ENCODE measurements at regions not wholly inside any gene's neighbourhood (a gene's known extent, or its start where the extent isn't known, plus 50 kb on each side); places are given as distances from the start of the nearest gene placed in this dataset.

GRCh38 chr4:53800741-53801140 is 209.5 kb upstream of the LNX1 start:
- Mint-ChIP-seq H3K4me1 (peaks cover 8% of the 10 kb centered on the region), H3K27ac (no peak overlapping the region), H3K27me3 (ENCODE audit: low read depth, poor library complexity) (peaks cover 5% of the 10 kb centered on the region), H3K9me3 (no peaks in the 10 kb centered on the region), H3K4me3 (no peak overlapping the region), H3K36me3 (ENCODE audit: low read depth) (no peaks in the 10 kb centered on the region)
- DNase-seq, result no peak
- TF ChIP-seq CTCF (IDR thresholded peaks at IDR 0.05), result no peak

GRCh38 chr4:53793096-53793495 is 201.8 kb upstream of the LNX1 start:
- Mint-ChIP-seq H3K4me1 (peaks cover 16% of the 10 kb centered on the region), H3K36me3 (ENCODE audit: low read depth) (no peaks in the 10 kb centered on the region), H3K27ac (no peak overlapping the region), H3K27me3 (ENCODE audit: low read depth, poor library complexity) (peaks cover 19% of the 10 kb centered on the region), H3K9me3 (no peaks in the 10 kb centered on the region), H3K4me3 (no peak overlapping the region)
- no peak for DNase-seq
- no peak for TF ChIP-seq CTCF (IDR thresholded peaks at IDR 0.05)

- no peak overlapping the region for H3K27ac Mint-ChIP-seq
- H3K9me3 Mint-ChIP-seq, result no peaks in the 10 kb centered on the region
- no peak for DNase-seq
- peaks cover 14% of the 10 kb centered on the region for H3K27me3 Mint-ChIP-seq (ENCODE audit: low read depth, poor library complexity)
- H3K4me3 Mint-ChIP-seq, result no peak overlapping the region
- H3K4me1 Mint-ChIP-seq, result peaks cover 16% of the 10 kb centered on the region
- no peak for TF ChIP-seq CTCF (IDR thresholded peaks at IDR 0.05)
- no peaks in the 10 kb centered on the region for H3K36me3 Mint-ChIP-seq (ENCODE audit: low read depth)
Measured at GRCh38 chr4:53790286-53790685, 199.0 kb upstream of the LNX1 start.

GRCh38 chr4:53788621-53789020 is 197.3 kb upstream of the LNX1 start:
- no peak overlapping the region for H3K27ac Mint-ChIP-seq
- TF ChIP-seq CTCF (IDR thresholded peaks at IDR 0.05), result no peak
- peaks cover 5% of the 10 kb centered on the region for H3K4me1 Mint-ChIP-seq
- peaks cover 10% of the 10 kb centered on the region for H3K27me3 Mint-ChIP-seq (ENCODE audit: low read depth, poor library complexity)
- no peaks in the 10 kb centered on the region for H3K36me3 Mint-ChIP-seq (ENCODE audit: low read depth)
- no peak for DNase-seq
- H3K9me3 Mint-ChIP-seq, result peaks cover under 1% of the 10 kb centered on the region
- no peak overlapping the region for H3K4me3 Mint-ChIP-seq

GRCh38 chr4:53788011-53788410 is 196.7 kb upstream of the LNX1 start:
- DNase-seq, result no peak
- no peak for TF ChIP-seq CTCF (IDR thresholded peaks at IDR 0.05)
- H3K4me1 Mint-ChIP-seq, result peaks cover 5% of the 10 kb centered on the region
- no peak overlapping the region for H3K4me3 Mint-ChIP-seq
- H3K9me3 Mint-ChIP-seq, result peaks cover 5% of the 10 kb centered on the region
- H3K36me3 Mint-ChIP-seq (ENCODE audit: low read depth), result no peaks in the 10 kb centered on the region
- no peak overlapping the region for H3K27ac Mint-ChIP-seq
- H3K27me3 Mint-ChIP-seq (ENCODE audit: low read depth, poor library complexity), result peaks cover 15% of the 10 kb centered on the region

GRCh38 chr4:53786632-53787031 is 195.3 kb upstream of the LNX1 start:
- Mint-ChIP-seq H3K9me3 (peaks cover 5% of the 10 kb centered on the region), H3K27me3 (ENCODE audit: low read depth, poor library complexity) (peaks cover 14% of the 10 kb centered on the region), H3K4me1 (peaks cover 16% of the 10 kb centered on the region), H3K4me3 (no peak overlapping the region), H3K27ac (no peak overlapping the region), H3K36me3 (ENCODE audit: low read depth) (no peaks in the 10 kb centered on the region)
- no peak for DNase-seq
- TF ChIP-seq CTCF (IDR thresholded peaks at IDR 0.05), result no peak

All from nephron progenitor cell (in vitro differentiated cells).